NT2/D1 (cell line): ENCODE measurements at regions not wholly inside any gene's neighbourhood (a gene's known extent, or its start where the extent isn't known, plus 50 kb on each side); places are given as distances from the start of the nearest gene placed in this dataset.

Source experiments
- SUZ12 ChIP-seq: IDR thresholded peaks from 2 replicates; pipeline ENCODE4 v1.6.1; 2011; ENCODE audit not compliant: insufficient read length, insufficient read depth; ENCODE audit errors: extremely low read depth
- ZNF274 ChIP-seq: IDR thresholded peaks from 2 replicates; pipeline ENCODE4 v1.6.1; 2011; ENCODE audit warnings: mild to moderate bottlenecking, low read depth, low read length

- TF ChIP-seq SUZ12 (no peak), ZNF274 (no peak)
Measured at GRCh38 chr19:30271816-30272215, 100.4 kb upstream of the ZNF536 start.
